ENCODE measurements at regions not wholly inside any gene's neighbourhood (a gene's known extent, or its start where the extent isn't known, plus 50 kb on each side); places are given as distances from the start of the nearest gene placed in this dataset.
A peak's percentile ranks its signal among the peaks of the same experiment; 100 is the strongest.

DNA sequence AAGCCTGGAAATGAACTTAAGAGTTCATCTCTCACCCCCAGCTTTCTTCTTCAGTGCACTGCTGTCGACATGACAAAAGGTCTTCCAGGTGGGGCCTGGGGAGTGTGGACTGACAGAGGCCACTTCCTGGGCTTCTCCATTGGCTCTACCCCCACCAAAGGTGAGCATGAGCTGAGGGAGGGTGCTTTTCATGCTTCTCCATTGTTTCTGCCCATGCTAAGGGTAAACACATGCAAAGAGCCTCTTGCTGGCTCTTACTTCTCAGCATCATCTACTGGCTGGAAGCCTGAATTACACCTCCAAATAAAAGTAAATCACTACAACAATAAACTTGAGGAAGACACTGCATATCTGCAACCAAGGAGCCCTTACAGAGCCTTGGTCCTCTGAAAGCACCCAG, 227.2 kb downstream of the EPM2A start:
- no peaks in the 10 kb centered on the region for H3K27me3 Mint-ChIP-seq (ENCODE audit: low read depth)
- no peak overlapping the region for H2BK15ac ChIP-seq (ENCODE audit: low read depth, low read length)
- H3K56ac ChIP-seq (ENCODE audit: insufficient read length, low read depth, low read length), result no peak overlapping the region
- no peak overlapping the region for H3K4me3 Mint-ChIP-seq
- H4K91ac ChIP-seq (ENCODE audit: insufficient read length, low read depth, low read length), result no peak overlapping the region
- H3K9me3 ChIP-seq (ENCODE audit: control insufficient read depth, low read depth, low read length), result no peaks in the 10 kb centered on the region
- H2BK120ac ChIP-seq (ENCODE audit: low read depth, low read length, poor library complexity, severe bottlenecking), result no peak overlapping the region
- H4K8ac ChIP-seq (replicated peaks; ENCODE audit: insufficient read length, low read depth, low read length), result no peak overlapping the region
- no peaks in the 10 kb centered on the region for H3K23me2 ChIP-seq (ENCODE audit: insufficient read length, low read depth, low read length, poor library complexity, severe bottlenecking)
- H3K9me3 Mint-ChIP-seq, result peaks cover 13 to 14% of the 10 kb centered on the region in 2 experiments
- no CpG with 5 or more reads among the region's 1 CpG for WGBS (ENCODE audit: extremely low coverage, insufficient read length, low lambda C conversion rate)
- peaks cover 4 to 6% of the 10 kb centered on the region in 2 experiments for H3K4me1 Mint-ChIP-seq
- no peaks in the 10 kb centered on the region for H3K79me1 ChIP-seq (ENCODE audit: insufficient read depth, low read depth, low read length, poor library complexity, severe bottlenecking)
- no peak overlapping the region for H3K23ac ChIP-seq (ENCODE audit: insufficient read length, low read depth, low read length)
- H3K79me2 ChIP-seq (ENCODE audit: insufficient read depth, low read length), result no peaks in the 10 kb centered on the region
- no peak overlapping the region for H3K9ac ChIP-seq (ENCODE audit: extremely low read depth, insufficient read length, low read length)
- H3K18ac ChIP-seq (ENCODE audit: insufficient read length, low read depth, low read length), result no peak overlapping the region
- H3K27ac ChIP-seq (ENCODE audit: insufficient read length, low read depth, low read length), result no peak overlapping the region
- H2BK12ac ChIP-seq (ENCODE audit: insufficient read length, low read depth, low read length), result no peak overlapping the region
- peaks cover 0 to 23% (median 5%) of the 10 kb centered on the region in 3 experiments; a peak in 3 of 7 replicates for H3K36me3 Mint-ChIP-seq (ENCODE audit: insufficient read depth in 1 of 3, low read depth in 3 of 3)
- no peak overlapping the region for H3K4ac ChIP-seq (ENCODE audit: low read depth, low read length)
- no peaks in the 10 kb centered on the region; the same call in 1 of the 2 replicates for H3K4me1 ChIP-seq (ENCODE audit: insufficient read depth, low read length)
- no peaks in the 10 kb centered on the region for H4K20me1 ChIP-seq (ENCODE audit: control insufficient read depth, insufficient read depth, insufficient read length)
- no peaks in the 10 kb centered on the region for H3K27me3 ChIP-seq (ENCODE audit: insufficient read depth, low read length)
- H3K27ac Mint-ChIP-seq, result 0 out of 7 replicates have a peak overlapping the region, but pooled peaks of 1 of the 3 experiments have one; percentile 85
- no peak overlapping the region for H2AK5ac ChIP-seq (ENCODE audit: insufficient read length, low read length)
- no peak overlapping the region for H3K4me2 ChIP-seq (ENCODE audit: insufficient read depth, insufficient read length, low read length)
- H2BK5ac ChIP-seq (ENCODE audit: insufficient read length, low read length), result no peak overlapping the region
- H2AFZ ChIP-seq (ENCODE audit: low read length), result peak overlapping the region; percentile 87
- TF ChIP-seq, protein P1, sequence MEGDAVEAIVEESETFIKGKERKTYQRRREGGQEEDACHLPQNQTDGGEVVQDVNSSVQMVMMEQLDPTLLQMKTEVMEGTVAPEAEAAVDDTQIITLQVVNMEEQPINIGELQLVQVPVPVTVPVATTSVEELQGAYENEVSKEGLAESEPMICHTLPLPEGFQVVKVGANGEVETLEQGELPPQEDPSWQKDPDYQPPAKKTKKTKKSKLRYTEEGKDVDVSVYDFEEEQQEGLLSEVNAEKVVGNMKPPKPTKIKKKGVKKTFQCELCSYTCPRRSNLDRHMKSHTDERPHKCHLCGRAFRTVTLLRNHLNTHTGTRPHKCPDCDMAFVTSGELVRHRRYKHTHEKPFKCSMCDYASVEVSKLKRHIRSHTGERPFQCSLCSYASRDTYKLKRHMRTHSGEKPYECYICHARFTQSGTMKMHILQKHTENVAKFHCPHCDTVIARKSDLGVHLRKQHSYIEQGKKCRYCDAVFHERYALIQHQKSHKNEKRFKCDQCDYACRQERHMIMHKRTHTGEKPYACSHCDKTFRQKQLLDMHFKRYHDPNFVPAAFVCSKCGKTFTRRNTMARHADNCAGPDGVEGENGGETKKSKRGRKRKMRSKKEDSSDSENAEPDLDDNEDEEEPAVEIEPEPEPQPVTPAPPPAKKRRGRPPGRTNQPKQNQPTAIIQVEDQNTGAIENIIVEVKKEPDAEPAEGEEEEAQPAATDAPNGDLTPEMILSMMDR (conservative IDR thresholded peaks at IDR 0.05), result peak; percentile 68
- peak; percentile 53 for DNase-seq
- no peak overlapping the region for H3T11ph ChIP-seq (ENCODE audit: low read length)
- H2BK20ac ChIP-seq (ENCODE audit: low read depth, low read length, poor library complexity, severe bottlenecking), result no peak overlapping the region
- no peak overlapping the region for H4K5ac ChIP-seq (ENCODE audit: insufficient read length, low read depth, low read length)
- no peak overlapping the region for H3K14ac ChIP-seq (ENCODE audit: insufficient read depth, low read length)

Measured in H9 (cell line).